ENCODE measurements at regions not wholly inside any gene's neighbourhood (a gene's known extent, or its start where the extent isn't known, plus 50 kb on each side); places are given as distances from the start of the nearest gene placed in this dataset.

GRCh38 chr10:123450956-123451605 lies 215.1 kb upstream of the GPR26 start:
- H3K36me3 ChIP-seq (ENCODE audit: control insufficient read depth in 2 of 2, extremely low read depth in 1 of 2, insufficient read depth in 2 of 2, low read length in 2 of 2): no peaks in the 10 kb centered on the region
- no peak overlapping the region for H3K9ac ChIP-seq (ENCODE audit: control insufficient read depth, extremely low read depth, insufficient read depth, low read length)
- H3K27ac ChIP-seq (ENCODE audit: control insufficient read depth, insufficient read depth, low read length): no peak overlapping the region
- no peak overlapping the region for H3K4me2 ChIP-seq (ENCODE audit: control insufficient read depth, extremely low read depth, insufficient read depth, low read depth, low read length)
- FAIRE-seq: no peak
- no peaks in the 10 kb centered on the region for H3K79me2 ChIP-seq (ENCODE audit: control insufficient read depth, insufficient read depth, low read length)
- dilution Hi-C loops (cut with MboI; ENCODE audit: extremely low pct_ligation_motif_present, low sequenced_read_pairs): no loop called here
- no peak for TF ChIP-seq EZH2 (IDR thresholded peaks at IDR 0.05; ENCODE audit: low read length)
- no peak for DNase-seq (ENCODE audit: low read depth, low spot score)
- H4K20me1 ChIP-seq (ENCODE audit: control insufficient read depth, extremely low read depth, insufficient read depth, low read length): no peaks in the 10 kb centered on the region
- H3K27me3 ChIP-seq (ENCODE audit: control insufficient read depth, extremely low read depth, insufficient read depth, low read length): peaks cover 4% of the 10 kb centered on the region
- H3K4me3 ChIP-seq (ENCODE audit: control insufficient read depth in 2 of 3, extremely low read depth in 1 of 3, insufficient read depth in 2 of 3, low read depth in 1 of 3, low read length in 3 of 3): no peak overlapping the region
- no peaks in the 10 kb centered on the region for H3K4me1 ChIP-seq (ENCODE audit: control insufficient read depth, extremely low read depth, insufficient read depth, low read length)
- no peaks in the 10 kb centered on the region for H3K9me1 ChIP-seq (ENCODE audit: control insufficient read depth, extremely low read depth, insufficient read depth, low read length)
- no peak overlapping the region for H2AFZ ChIP-seq (ENCODE audit: control insufficient read depth, low read length)
- H3K9me3 ChIP-seq (ENCODE audit: control insufficient read depth, low read depth, low read length): no peaks in the 10 kb centered on the region

DNA sequence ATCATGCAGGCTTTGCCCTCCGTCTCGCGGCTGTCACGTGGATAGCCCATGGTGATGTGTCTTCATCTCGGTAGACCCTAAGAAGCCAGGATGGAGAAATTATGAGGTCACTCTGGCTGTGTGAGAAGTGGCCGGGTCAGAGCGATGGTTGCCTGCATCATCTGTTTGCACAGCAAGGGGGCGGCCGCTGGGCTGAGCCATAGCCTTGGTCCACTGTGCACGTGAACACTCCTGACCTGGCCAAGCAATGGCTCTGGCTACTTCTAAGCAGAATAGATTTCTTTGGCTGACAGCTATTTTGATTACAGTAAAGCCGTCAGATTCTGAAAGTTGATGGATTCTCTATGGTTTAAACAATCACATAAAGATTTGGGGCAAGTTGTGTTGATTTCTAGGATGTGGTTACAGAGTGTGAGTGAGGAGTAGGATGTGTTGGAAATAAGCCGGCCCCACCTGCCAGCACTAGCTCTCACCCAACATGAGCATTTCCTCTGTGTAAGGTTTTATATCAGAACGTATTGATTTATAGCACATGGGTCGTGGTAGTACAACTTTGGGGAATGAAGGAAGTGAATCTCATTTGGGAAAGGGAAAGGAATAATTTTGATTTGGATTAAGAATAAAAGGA lies 214.4 kb upstream of the GPR26 start:
- H3K9me1 ChIP-seq (ENCODE audit: control insufficient read depth, extremely low read depth, insufficient read depth, low read length): no peaks in the 10 kb centered on the region
- no peaks in the 10 kb centered on the region for H3K4me1 ChIP-seq (ENCODE audit: control insufficient read depth, extremely low read depth, insufficient read depth, low read length)
- dilution Hi-C loops (cut with MboI; ENCODE audit: extremely low pct_ligation_motif_present, low sequenced_read_pairs): no loop called here
- FAIRE-seq (no peak), DNase-seq (ENCODE audit: low read depth, low spot score) (no peak)
- no peaks in the 10 kb centered on the region for H3K9me3 ChIP-seq (ENCODE audit: control insufficient read depth, low read depth, low read length)
- H3K4me3 ChIP-seq (ENCODE audit: control insufficient read depth in 2 of 3, extremely low read depth in 1 of 3, insufficient read depth in 2 of 3, low read depth in 1 of 3, low read length in 3 of 3): no peak overlapping the region
- TF ChIP-seq EZH2 (IDR thresholded peaks at IDR 0.05; ENCODE audit: low read length) (no peak), CTCF (optimal IDR thresholded peaks at IDR 0.05 in 1 of 3, IDR thresholded peaks at IDR 0.05 in 1 of 3, conservative IDR thresholded peaks at IDR 0.05 in 1 of 3; ENCODE audit: extremely low read depth in 1 of 3, insufficient read depth in 2 of 3, low read length in 3 of 3) (no peak)
- H4K20me1 ChIP-seq (ENCODE audit: control insufficient read depth, extremely low read depth, insufficient read depth, low read length): no peaks in the 10 kb centered on the region
- H3K27me3 ChIP-seq (ENCODE audit: control insufficient read depth, extremely low read depth, insufficient read depth, low read length): peaks cover 4% of the 10 kb centered on the region
- no peak overlapping the region for H3K4me2 ChIP-seq (ENCODE audit: control insufficient read depth, extremely low read depth, insufficient read depth, low read depth, low read length)
- no peak overlapping the region for H3K9ac ChIP-seq (ENCODE audit: control insufficient read depth, extremely low read depth, insufficient read depth, low read length)
- no peaks in the 10 kb centered on the region for H3K79me2 ChIP-seq (ENCODE audit: control insufficient read depth, insufficient read depth, low read length)
- no peaks in the 10 kb centered on the region for H3K36me3 ChIP-seq (ENCODE audit: control insufficient read depth in 2 of 2, extremely low read depth in 1 of 2, insufficient read depth in 2 of 2, low read length in 2 of 2)
- H2AFZ ChIP-seq (ENCODE audit: control insufficient read depth, low read length): no peak overlapping the region
- H3K27ac ChIP-seq (ENCODE audit: control insufficient read depth, insufficient read depth, low read length): no peak overlapping the region
